Activated naive CD8-positive, alpha-beta T cell treated with anti-CD3 and anti-CD28 coated beads for 36 hours (primary cell): ENCODE measurements at regions not wholly inside any gene's neighbourhood (a gene's known extent, or its start where the extent isn't known, plus 50 kb on each side); places are given as distances from the start of the nearest gene placed in this dataset.
"Not testable (repeated sequence)": the region's sequence is repeated elsewhere in the genome, so short reads cannot be mapped to it uniquely, and the experiment has no call there.

Experiments used
- DNase-seq: peaks from one replicate; pipeline ENCODE4 v3.0.0; 2021
- H3K27ac Mint-ChIP-seq: one replicate; pipeline ENCODE4 v1.8.0; 2022; ENCODE audit warnings: mild to moderate bottlenecking, moderate library complexity, mixed read lengths
- H3K27me3 Mint-ChIP-seq: one replicate; pipeline ENCODE4 v1.8.0; 2022; ENCODE audit warnings: mild to moderate bottlenecking, mixed read lengths
- H3K36me3 Mint-ChIP-seq: one replicate; pipeline ENCODE4 v1.8.0; 2021; ENCODE audit warnings: mild to moderate bottlenecking, mixed read lengths
- H3K4me1 Mint-ChIP-seq: one replicate; pipeline ENCODE4 v1.8.0; 2021; ENCODE audit warnings: mixed read lengths
- H3K4me3 Mint-ChIP-seq: one replicate; pipeline ENCODE4 v1.8.0; 2022; ENCODE audit warnings: mild to moderate bottlenecking, moderate library complexity, mixed read lengths
- H3K9me3 Mint-ChIP-seq: one replicate; pipeline ENCODE4 v1.8.0; 2022; ENCODE audit warnings: mixed read lengths

DNA sequence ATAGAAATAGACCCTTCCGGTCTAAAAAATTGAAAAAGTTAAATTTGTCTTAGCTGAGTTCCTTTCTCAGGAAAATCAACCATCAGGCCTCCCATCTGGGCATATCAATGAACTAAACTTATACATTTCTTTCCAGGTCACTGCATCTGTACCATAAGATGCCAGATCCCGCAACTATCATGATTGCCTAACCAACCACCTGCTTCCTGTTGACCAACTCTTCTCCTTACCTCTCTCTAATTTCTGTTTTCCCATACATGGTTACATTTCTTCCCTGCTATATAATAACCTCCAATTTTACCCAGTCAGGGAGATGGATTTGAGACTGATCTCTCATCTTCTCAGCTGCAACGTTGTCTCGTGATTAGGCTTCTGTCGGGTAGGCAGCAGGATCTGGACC is 228.7 kb downstream of the FSIP2 start:
- Mint-ChIP-seq H3K4me3 (no peak overlapping the region), H3K27me3 (no peaks in the 10 kb centered on the region), H3K9me3 (peaks cover 8% of the 10 kb centered on the region), H3K4me1 (no peaks in the 10 kb centered on the region), H3K27ac (no peak overlapping the region), H3K36me3 (peaks cover 7% of the 10 kb centered on the region)
- no peak for DNase-seq

DNA sequence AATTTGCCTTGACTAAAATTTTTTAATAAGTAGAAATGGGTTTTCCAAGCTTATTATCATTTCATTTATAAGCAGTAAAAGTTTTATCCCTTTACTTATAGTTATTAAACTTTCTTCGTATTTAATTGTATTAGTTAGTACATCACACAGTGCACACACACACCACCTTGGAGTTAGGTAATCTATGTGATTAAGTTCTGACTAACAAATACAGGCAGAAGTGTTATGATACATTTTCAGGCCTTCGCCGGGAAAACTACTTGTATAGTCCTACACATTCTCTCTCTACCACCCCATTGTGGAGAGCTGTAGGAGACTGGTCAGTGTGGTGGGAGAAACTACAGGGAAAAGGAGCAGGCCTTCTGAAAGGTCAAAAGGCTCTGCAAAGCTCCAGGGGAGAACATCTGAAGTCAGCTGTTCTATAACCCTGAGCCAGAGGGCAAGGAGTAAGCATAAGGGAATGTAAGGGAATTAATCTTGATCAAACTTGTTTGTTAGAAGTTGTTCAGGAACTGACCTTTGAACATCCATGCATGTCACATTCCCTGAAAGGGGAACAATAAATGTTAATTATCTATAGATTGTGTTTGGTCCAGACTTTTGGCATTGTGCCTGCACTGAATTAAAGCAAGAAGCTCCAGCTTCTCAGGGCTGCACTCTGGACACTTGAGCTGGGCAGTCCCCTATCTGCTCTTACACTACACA is 231.7 kb downstream of the FSIP2 start:
- Mint-ChIP-seq H3K4me3 (no peak overlapping the region), H3K9me3 (peaks cover 8% of the 10 kb centered on the region), H3K27me3 (no peaks in the 10 kb centered on the region), H3K4me1 (no peaks in the 10 kb centered on the region), H3K36me3 (peaks cover 9% of the 10 kb centered on the region), H3K27ac (no peak overlapping the region)
- DNase-seq, result no peak

DNA sequence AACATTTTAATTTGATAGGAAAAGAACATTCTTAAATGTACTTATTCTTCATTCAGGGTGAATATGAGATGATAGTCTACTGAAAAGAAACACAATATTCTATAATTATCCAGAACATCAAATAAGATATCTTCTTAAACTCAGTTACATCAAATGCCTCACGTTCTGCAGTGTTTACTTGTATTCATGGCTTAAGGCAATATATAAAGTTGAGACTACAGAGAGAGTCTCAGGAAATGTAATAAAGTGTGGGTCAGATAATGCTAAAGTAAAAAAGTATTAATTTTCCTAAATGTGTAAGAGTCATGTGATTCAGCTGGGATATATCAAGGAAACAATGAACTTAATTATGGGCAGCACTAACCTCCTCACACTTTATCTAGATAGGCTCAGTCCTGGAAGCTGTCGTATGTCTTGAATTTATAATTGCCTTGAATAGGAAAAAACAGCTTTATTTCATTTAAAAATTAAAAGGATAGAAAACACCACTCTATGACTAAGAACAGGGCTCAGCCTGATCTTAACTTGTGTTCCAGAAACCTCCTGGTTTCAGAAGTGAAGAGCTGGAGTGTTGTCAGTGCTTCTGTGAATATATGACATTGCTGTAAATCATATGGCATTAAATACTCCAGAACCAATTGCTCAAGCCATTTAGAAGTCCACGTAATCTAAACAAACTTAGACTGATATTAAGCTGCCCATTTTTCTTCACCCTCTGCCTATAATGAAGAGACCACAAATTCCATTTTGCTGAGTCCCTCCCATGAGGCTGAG is 240.2 kb downstream of the FSIP2 start:
- Mint-ChIP-seq H3K27me3 (no peaks in the 10 kb centered on the region), H3K4me1 (no peaks in the 10 kb centered on the region), H3K36me3 (peaks cover 6% of the 10 kb centered on the region), H3K4me3 (no peak overlapping the region), H3K27ac (no peak overlapping the region), H3K9me3 (peaks cover 4% of the 10 kb centered on the region)
- DNase-seq, result no peak

DNA sequence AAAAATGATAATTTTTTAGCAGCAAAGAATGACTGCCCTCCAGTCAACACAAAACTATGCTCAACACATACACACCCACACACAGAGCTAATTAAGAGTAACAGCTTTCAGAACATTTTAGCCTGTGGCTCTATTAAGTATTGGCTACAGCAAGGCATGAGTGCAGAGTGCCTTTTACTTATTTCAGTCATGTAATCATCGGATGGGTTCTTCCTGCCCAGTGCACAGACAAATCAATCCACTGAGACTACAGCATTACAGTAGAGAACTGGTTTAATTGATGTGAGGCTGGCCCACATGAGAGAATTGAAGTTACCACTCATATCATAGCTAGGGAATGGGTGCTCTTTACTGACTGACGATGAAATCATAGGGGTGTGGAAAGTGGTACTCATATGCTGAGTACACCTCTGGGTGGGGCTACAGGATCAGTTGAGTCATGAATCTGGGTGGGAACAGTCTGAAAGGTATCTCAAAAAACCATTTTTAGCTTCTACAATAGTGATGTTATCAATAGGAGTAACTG is 241.0 kb downstream of the FSIP2 start:
- peaks cover 4% of the 10 kb centered on the region for H3K9me3 Mint-ChIP-seq
- H3K27ac Mint-ChIP-seq, result no peak overlapping the region
- no peaks in the 10 kb centered on the region for H3K4me1 Mint-ChIP-seq
- no peak for DNase-seq
- H3K4me3 Mint-ChIP-seq, result no peak overlapping the region
- H3K27me3 Mint-ChIP-seq, result no peaks in the 10 kb centered on the region
- peaks cover 2% of the 10 kb centered on the region for H3K36me3 Mint-ChIP-seq

DNA sequence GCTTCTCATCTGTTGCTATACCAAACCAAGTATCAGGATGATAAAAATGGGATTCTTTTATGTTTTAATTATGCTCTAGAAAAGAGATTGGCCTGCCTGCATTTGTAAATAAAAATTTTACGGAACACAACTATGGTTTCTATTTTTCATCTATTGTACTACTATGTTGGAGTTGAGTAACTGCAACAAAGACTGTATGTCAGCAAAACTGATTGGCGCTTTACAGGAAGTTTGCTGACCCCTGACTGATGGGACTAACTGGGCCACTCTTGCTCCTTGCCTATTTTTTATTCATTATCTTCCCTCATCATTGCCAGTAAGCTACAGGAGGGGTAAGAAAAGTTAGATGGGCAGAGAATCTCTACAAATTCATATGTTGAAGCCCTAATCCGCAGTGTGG is 242.3 kb downstream of the FSIP2 start:
- no peaks in the 10 kb centered on the region for H3K27me3 Mint-ChIP-seq
- H3K4me1 Mint-ChIP-seq, result no peaks in the 10 kb centered on the region
- H3K4me3 Mint-ChIP-seq, result no peak overlapping the region

DNA sequence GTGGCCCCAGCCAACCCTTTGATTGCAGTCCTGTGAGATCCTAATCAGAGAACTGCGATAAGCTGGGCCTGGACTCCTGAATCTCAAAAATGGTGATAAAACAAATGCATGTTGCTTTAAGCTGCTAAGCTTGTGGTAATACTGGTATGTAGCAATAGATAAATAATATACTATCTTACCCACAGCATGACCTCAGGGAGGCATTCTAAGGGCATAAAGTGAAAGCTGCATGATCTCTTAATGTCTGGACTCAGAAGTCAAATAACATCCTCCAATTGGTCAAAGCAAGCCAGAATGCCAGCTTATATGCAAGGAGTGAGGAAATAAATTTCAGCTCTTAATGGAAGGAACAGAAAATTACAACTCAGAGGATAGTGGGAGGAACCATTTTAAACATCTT is 246.1 kb downstream of the FSIP2 start:
- H3K4me1 Mint-ChIP-seq, result no peaks in the 10 kb centered on the region
- no peak for DNase-seq
- peaks cover 6% of the 10 kb centered on the region for H3K36me3 Mint-ChIP-seq
- H3K4me3 Mint-ChIP-seq, result no peak overlapping the region
- H3K27me3 Mint-ChIP-seq, result no peaks in the 10 kb centered on the region
- peaks cover 3% of the 10 kb centered on the region for H3K9me3 Mint-ChIP-seq
- H3K27ac Mint-ChIP-seq, result no peak overlapping the region

More for the DNA sequence above, 242.3 kb downstream of the FSIP2 start:
- DNase-seq, result no peak
- Mint-ChIP-seq H3K36me3 (peaks cover 3% of the 10 kb centered on the region), H3K9me3 (peaks cover 3% of the 10 kb centered on the region), H3K27ac (no peak overlapping the region)

DNA sequence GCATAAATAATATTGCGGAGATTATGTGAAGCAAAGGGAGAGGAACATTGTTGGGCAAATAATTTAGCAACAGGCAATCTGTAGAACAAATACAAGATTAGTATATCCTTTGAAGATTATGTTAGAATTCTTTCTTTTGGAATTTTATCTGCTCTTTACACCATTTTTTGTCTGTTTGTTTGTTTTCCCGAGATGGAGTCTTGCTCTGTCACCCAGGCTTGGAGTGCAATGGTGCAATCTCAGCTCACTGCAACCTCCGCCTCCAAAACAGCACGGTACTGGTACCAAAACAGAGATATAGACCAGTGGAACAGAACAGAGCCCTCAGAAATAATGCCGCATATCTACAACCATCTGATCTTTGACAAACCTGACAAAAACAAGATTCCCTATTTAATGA is 250.3 kb downstream of the FSIP2 start:
- H3K36me3 Mint-ChIP-seq, H3K4me3 Mint-ChIP-seq, H3K27ac Mint-ChIP-seq, H3K4me1 Mint-ChIP-seq, H3K27me3 Mint-ChIP-seq, DNase-seq, H3K9me3 Mint-ChIP-seq: not testable (repeated sequence)

DNA sequence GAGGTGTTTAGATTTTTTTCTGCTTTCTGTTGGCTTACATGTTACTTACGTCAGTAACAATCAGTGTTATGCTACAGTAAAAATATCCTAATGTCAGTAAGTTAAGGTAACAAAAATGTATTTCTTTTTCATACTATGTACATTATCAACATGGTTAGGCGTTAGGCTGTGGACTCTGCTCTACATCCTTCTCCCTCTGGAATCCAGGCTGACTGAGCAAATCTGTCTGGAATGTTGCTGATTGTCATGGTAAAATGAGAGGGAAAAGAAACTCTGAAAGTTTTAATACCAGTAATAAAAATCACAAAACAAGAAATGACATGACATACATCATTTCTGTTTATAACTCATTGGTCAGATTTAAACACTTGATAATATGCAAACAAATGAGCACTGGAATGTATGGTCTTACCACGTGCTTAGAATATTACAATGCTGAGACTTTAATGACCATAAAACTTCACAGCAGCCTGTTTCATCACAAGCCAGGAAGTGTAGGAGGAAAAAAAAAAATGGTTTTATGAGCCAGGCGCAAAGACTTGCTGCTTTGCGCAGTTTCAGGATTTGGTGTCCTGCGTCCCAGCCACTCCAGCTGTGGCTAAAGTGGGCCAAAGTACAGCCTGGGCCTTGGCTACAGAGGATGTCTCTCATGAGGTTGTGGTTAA is 252.4 kb downstream of the FSIP2 start:
- DNase-seq, result no peak
- H3K27me3 Mint-ChIP-seq, result no peaks in the 10 kb centered on the region
- no peak overlapping the region for H3K27ac Mint-ChIP-seq
- H3K4me1 Mint-ChIP-seq, result no peaks in the 10 kb centered on the region
- peaks cover 8% of the 10 kb centered on the region for H3K36me3 Mint-ChIP-seq
- H3K9me3 Mint-ChIP-seq, result no peaks in the 10 kb centered on the region
- H3K4me3 Mint-ChIP-seq, result no peak overlapping the region

DNA sequence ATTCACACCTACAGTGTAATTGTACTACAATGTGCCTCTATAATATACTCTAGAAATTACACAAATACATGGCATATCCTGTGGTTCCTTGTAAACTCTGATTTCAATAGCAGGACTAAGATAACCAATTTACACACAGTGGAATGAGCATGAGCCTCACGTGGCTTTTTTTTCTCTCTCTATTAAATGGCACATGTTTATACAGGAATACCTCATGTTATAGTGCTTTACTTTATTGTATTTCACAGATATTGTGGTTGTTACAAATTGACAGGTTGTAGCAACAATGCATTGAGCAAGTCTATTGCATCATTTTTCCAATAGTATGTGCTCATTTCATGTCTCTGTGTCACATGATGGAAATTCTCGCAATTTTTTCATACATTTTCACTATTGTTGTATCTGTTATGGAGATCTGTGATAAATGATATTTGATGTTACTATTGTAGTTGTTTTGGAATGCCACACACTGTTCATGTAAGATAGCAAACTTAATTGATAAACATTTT is 260.0 kb downstream of the FSIP2 start:
- H3K4me1 Mint-ChIP-seq, result peaks cover 3% of the 10 kb centered on the region
- H3K4me3 Mint-ChIP-seq, result no peak overlapping the region
- H3K36me3 Mint-ChIP-seq, result no peaks in the 10 kb centered on the region
- no peak for DNase-seq
- no peaks in the 10 kb centered on the region for H3K9me3 Mint-ChIP-seq
- H3K27ac Mint-ChIP-seq, result no peak overlapping the region
- no peaks in the 10 kb centered on the region for H3K27me3 Mint-ChIP-seq

DNA sequence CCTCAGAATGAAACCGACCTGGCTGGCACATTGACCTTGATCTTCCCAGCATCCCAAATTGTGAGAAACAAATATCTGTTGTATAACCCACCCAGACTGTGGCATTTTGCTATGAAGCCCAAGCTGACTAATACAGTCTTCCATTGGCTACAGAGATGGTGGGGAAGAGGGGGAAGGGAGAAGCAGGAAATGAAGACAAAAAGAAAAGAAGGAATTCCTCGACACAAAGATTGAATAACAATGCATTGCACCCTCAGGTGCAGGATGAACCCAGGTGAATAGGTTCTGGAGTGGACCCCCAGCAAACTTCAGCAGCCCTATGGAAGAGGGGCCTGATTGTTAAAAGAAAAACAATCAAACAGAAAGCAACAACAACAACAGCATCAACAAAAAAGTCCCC is 270.7 kb downstream of the FSIP2 start:
- Mint-ChIP-seq H3K27me3 (no peaks in the 10 kb centered on the region), H3K36me3 (peaks cover 32% of the 10 kb centered on the region), H3K4me3 (no peak overlapping the region), H3K4me1 (no peaks in the 10 kb centered on the region), H3K9me3 (peaks cover 26% of the 10 kb centered on the region), H3K27ac (no peak overlapping the region)
- DNase-seq, result no peak

DNA sequence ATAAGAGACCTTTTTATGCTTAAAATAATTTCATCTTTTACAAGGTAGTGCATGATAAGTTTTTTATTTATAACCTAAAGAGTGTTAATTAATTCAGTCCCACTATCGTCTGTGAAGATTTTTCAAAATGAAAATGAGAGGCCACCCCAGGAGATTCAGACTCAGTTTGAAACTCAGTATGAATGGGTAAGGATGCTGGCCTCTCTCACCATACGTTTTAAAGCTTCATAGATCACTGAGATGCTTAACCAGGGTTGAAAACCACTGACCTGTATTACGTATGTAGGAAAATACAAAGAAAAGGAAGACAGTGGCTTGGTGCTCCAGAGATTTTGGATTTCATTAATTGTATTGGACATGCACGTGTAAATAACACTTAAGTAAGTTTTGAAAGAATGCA is 278.7 kb downstream of the FSIP2 start:
- DNase-seq, result no peak
- Mint-ChIP-seq H3K36me3 (peaks cover 14% of the 10 kb centered on the region), H3K27me3 (no peaks in the 10 kb centered on the region), H3K27ac (no peak overlapping the region), H3K4me3 (no peak overlapping the region), H3K9me3 (peaks cover 16% of the 10 kb centered on the region), H3K4me1 (no peaks in the 10 kb centered on the region)

DNA sequence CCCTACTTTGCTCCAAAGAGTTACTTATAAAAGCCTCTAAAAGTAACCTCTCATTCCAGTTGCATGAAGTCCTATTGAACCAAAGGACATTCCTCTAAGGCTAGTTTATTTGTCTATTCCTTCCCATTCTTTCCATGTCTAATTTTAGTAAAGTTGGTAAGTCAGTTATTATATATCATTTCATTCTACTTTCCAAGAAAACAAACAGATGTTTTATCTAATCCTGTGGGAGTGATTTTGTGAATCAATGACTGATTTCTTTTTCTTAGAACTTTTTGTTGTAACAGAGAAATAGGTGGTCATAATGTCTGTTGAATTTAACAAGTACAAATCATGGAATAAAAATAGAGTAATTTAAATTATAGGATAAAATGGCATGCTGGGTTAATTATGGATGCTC is 286.3 kb downstream of the FSIP2 start:
- H3K4me1 Mint-ChIP-seq, result no peaks in the 10 kb centered on the region
- H3K9me3 Mint-ChIP-seq, result peaks cover 2% of the 10 kb centered on the region
- peaks cover 9% of the 10 kb centered on the region for H3K36me3 Mint-ChIP-seq
- no peak for DNase-seq
- H3K4me3 Mint-ChIP-seq, result no peak overlapping the region
- H3K27me3 Mint-ChIP-seq, result no peaks in the 10 kb centered on the region
- H3K27ac Mint-ChIP-seq, result no peak overlapping the region

DNA sequence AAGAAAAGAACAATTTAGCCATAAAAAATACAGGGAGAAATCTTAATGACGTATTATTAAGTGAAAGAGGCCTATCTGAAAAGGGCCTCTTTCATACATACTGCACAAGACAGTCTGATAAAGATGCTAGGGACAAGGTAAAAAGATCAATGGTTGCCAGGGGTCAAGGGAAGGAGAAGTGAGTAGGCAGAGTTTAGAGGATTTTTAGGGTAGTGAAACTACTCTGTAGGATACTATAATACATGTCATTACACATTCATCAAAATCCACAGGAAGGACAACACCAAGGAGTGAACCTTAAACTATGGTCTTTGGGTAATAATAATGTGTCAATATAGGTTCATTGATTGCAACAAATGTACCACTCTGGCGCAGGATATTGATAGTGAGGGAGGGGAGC is 289.3 kb downstream of the FSIP2 start:
- H3K4me3 Mint-ChIP-seq, result no peak overlapping the region
- no peaks in the 10 kb centered on the region for H3K4me1 Mint-ChIP-seq
- no peak for DNase-seq

DNA sequence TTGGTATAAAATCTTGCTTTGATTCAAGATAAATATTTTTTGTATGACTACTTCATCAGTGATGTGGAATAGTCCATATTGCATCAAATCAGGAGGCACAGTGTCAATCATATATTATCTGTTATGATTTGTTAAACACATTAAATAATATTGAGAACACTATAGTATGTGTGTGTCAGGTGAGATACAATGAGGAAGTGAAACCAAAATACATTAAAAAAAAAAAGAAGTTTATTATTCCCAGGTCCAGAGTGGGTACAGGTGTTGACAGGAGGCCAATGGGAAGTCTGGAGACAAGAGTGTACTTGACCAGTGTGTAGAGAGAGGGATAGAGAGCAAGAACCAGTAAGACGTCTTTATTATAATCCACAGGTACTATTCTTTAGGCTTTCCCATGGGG is 292.6 kb downstream of the FSIP2 start:
- peaks cover 3% of the 10 kb centered on the region for H3K36me3 Mint-ChIP-seq
- no peaks in the 10 kb centered on the region for H3K27me3 Mint-ChIP-seq
- no peak for DNase-seq
- H3K4me1 Mint-ChIP-seq, result no peaks in the 10 kb centered on the region
- no peak overlapping the region for H3K4me3 Mint-ChIP-seq
- no peaks in the 10 kb centered on the region for H3K9me3 Mint-ChIP-seq
- no peak overlapping the region for H3K27ac Mint-ChIP-seq

More for the DNA sequence above, 289.3 kb downstream of the FSIP2 start:
- H3K36me3 Mint-ChIP-seq, result peaks cover 5% of the 10 kb centered on the region
- no peaks in the 10 kb centered on the region for H3K27me3 Mint-ChIP-seq
- peaks cover 2% of the 10 kb centered on the region for H3K9me3 Mint-ChIP-seq
- H3K27ac Mint-ChIP-seq, result no peak overlapping the region

DNA sequence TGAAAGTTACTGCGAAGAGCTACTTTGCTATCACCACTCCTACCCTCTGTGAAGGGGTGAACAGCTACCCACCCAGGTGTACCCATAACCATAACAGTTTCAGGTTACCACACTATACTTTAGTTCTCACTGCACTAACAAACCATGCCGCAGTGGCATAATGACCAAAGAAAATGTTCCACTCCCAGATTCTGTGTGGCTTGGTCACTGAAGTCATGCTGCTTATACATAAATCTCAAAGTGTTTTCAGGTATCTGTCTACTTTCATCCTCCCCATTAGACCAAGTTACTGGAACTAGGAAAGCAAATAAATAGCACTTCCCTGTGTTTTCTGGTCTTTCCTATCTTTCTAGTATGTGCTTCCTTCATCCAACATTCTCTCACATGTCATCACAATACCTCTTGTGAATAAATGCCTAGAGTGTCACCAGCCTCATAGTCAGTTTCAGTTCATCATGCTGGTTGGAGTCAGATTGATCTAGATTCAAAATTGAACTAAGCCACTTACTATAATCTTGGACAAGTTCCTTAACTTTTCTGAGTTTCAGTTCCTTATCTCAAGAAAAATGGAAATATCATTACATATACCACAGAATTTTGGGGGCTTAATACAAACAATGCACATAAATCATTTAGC is 293.6 kb downstream of the FSIP2 start:
- no peak overlapping the region for H3K4me3 Mint-ChIP-seq

More for the DNA sequence above, 293.6 kb downstream of the FSIP2 start:
- Mint-ChIP-seq H3K4me1 (no peaks in the 10 kb centered on the region), H3K27ac (no peak overlapping the region), H3K36me3 (peaks cover 3% of the 10 kb centered on the region), H3K9me3 (no peaks in the 10 kb centered on the region), H3K27me3 (no peaks in the 10 kb centered on the region)
- DNase-seq, result no peak
